ENCODE measurements at regions not wholly inside any gene's neighbourhood (a gene's known extent, or its start where the extent isn't known, plus 50 kb on each side); places are given as distances from the start of the nearest gene placed in this dataset.

GRCh38 chr14:62303437-62303836, 541.2 kb downstream of the SNAPC1 start:
- no peak for FAIRE-seq

GRCh38 chr14:62304257-62304656, 542.0 kb downstream of the SNAPC1 start:
- FAIRE-seq = no peak

GRCh38 chr14:62307844-62308243, 545.6 kb downstream of the SNAPC1 start:
- FAIRE-seq = no peak

GRCh38 chr14:62308316-62308715, 546.1 kb downstream of the SNAPC1 start:
- FAIRE-seq = no peak

- no peak for FAIRE-seq
These were observed 546.7 kb downstream of the SNAPC1 start for GRCh38 chr14:62308891-62309290.

- FAIRE-seq = no peak
These were observed 551.0 kb downstream of the SNAPC1 start for GRCh38 chr14:62313212-62313611.

GRCh38 chr14:62314221-62314620, 552.0 kb downstream of the SNAPC1 start:
- no peak for FAIRE-seq

- no peak for FAIRE-seq
These were observed 552.7 kb downstream of the SNAPC1 start for GRCh38 chr14:62314871-62315270.

GRCh38 chr14:62315631-62316030, 553.4 kb downstream of the SNAPC1 start:
- FAIRE-seq = no peak

- no peak for FAIRE-seq
These were observed 560.0 kb downstream of the SNAPC1 start for GRCh38 chr14:62322216-62322615.

GRCh38 chr14:62329427-62329826, 567.2 kb downstream of the SNAPC1 start:
- FAIRE-seq = no peak

GRCh38 chr14:62347562-62348011, 585.4 kb downstream of the SNAPC1 start:
- FAIRE-seq = no peak

GRCh38 chr14:62357362-62357761, 595.1 kb downstream of the SNAPC1 start:
- no peak for FAIRE-seq

- no peak for FAIRE-seq
These were observed 601.9 kb downstream of the SNAPC1 start for GRCh38 chr14:62364161-62364560.

GRCh38 chr14:62364800-62365280, 602.6 kb downstream of the SNAPC1 start:
- no peak for FAIRE-seq

GRCh38 chr14:62369919-62370560, 607.8 kb downstream of the SNAPC1 start:
- no peak for FAIRE-seq

- no peak for FAIRE-seq
These were observed 611.7 kb downstream of the SNAPC1 start for GRCh38 chr14:62373944-62374343.

- no peak for FAIRE-seq
These were observed 615.8 kb downstream of the SNAPC1 start for GRCh38 chr14:62378057-62378456.

GRCh38 chr14:62381311-62382070, 619.3 kb downstream of the SNAPC1 start:
- FAIRE-seq = no peak

- FAIRE-seq = no peak
These were observed 636.1 kb downstream of the KCNH5 start for GRCh38 chr14:62409169-62409568.

- FAIRE-seq = no peak
These were observed 635.5 kb downstream of the KCNH5 start for GRCh38 chr14:62409626-62410300.

GRCh38 chr14:62420847-62421246, 624.4 kb downstream of the KCNH5 start:
- no peak for FAIRE-seq

- FAIRE-seq = no peak
These were observed 616.6 kb downstream of the KCNH5 start for GRCh38 chr14:62428429-62429203.

All from endometrium (tissue), 2 donors.